WTC11 (cell line): ENCODE measurements at regions not wholly inside any gene's neighbourhood (a gene's known extent, or its start where the extent isn't known, plus 50 kb on each side); places are given as distances from the start of the nearest gene placed in this dataset.

ENCODE experiments used
- ATAC-seq: fragments of 200-7000 bp; cut with Tn5 transposase; 2 replicates; pipeline ENCODE4 v1.10.0; 2021; ENCODE audit warnings: mild to moderate bottlenecking, moderate library complexity
- CTCF ChIA-PET: fragments of 300-600 bp; sonication (Branson Sonifier 250); formaldehyde crosslinking; loops from one replicate; lab custom pipeline; 2021; ENCODE audit warnings: antibody characterized with exemption; lab: Charles Lee
- POLR2A ChIA-PET: fragments of 350-600 bp; sonication (Branson Sonifier 250); formaldehyde crosslinking; loops from one replicate; lab custom pipeline; 2021; ENCODE audit warnings: antibody characterized with exemption; lab: Charles Lee
- DNase-seq: peaks from one replicate; pipeline ENCODE4 v3.0.0; 2021; ENCODE audit warnings: low spot score
- H3K27ac Mint-ChIP-seq: 2 replicates; pipeline ENCODE4 v1.8.0; 2021; ENCODE audit warnings: mixed read lengths
- H3K27me3 Mint-ChIP-seq: 2 replicates; pipeline ENCODE4 v1.8.0; 2021; ENCODE audit warnings: low read depth, mild to moderate bottlenecking, moderate library complexity, mixed read lengths
- H3K36me3 Mint-ChIP-seq: 2 replicates; pipeline ENCODE4 v1.8.0; 2021; ENCODE audit warnings: mixed read lengths
- H3K4me1 Mint-ChIP-seq: 2 replicates; pipeline ENCODE4 v1.8.0; 2022; ENCODE audit warnings: mixed read lengths
- H3K4me3 Mint-ChIP-seq: 2 replicates; pipeline ENCODE4 v1.8.0; 2021; ENCODE audit warnings: mild to moderate bottlenecking, moderate library complexity, mixed read lengths
- H3K9me3 Mint-ChIP-seq: 2 replicates; pipeline ENCODE4 v1.8.0; 2021; ENCODE audit warnings: mixed read lengths
- CBFB ChIP-seq: sonication (generic); formaldehyde crosslinking; IDR thresholded peaks from 2 replicates; pipeline ENCODE4 v1.8.1; 2022; ENCODE audit warnings: mild to moderate bottlenecking, low read depth, missing genetic modification reagents
- E2F5 ChIP-seq: sonication (generic); formaldehyde crosslinking; IDR thresholded peaks from 2 replicates; pipeline ENCODE4 v1.8.1; 2022; ENCODE audit warnings: mild to moderate bottlenecking, moderate library complexity, missing genetic modification reagents
- ESRRA ChIP-seq: sonication (generic); formaldehyde crosslinking; IDR thresholded peaks from 2 replicates; pipeline ENCODE4 v1.8.1; 2022; ENCODE audit warnings: mild to moderate bottlenecking, missing genetic modification reagents, borderline replicate concordance
- ETV6 ChIP-seq: sonication (generic); formaldehyde crosslinking; IDR thresholded peaks from 2 replicates; pipeline ENCODE4 v1.8.1; 2022; ENCODE audit warnings: mild to moderate bottlenecking, missing genetic modification reagents
- FOXP1 ChIP-seq: sonication (generic); formaldehyde crosslinking; IDR thresholded peaks from 2 replicates; pipeline ENCODE4 v1.8.0; 2022; ENCODE audit warnings: missing genetic modification reagents, mild to moderate bottlenecking, moderate library complexity, borderline replicate concordance
- HMGA2 ChIP-seq: fragments of 250-450 bp; sonication (Bioruptor Pico); IDR thresholded peaks from 2 replicates; pipeline ENCODE4 v1.4.0; 2021; ENCODE audit warnings: mild to moderate bottlenecking, moderate library complexity
- HMGXB4 ChIP-seq: sonication (generic); formaldehyde crosslinking; IDR thresholded peaks from 2 replicates; pipeline ENCODE4 v1.8.1; 2023; ENCODE audit warnings: mild to moderate bottlenecking, moderate library complexity, missing genetic modification reagents
- KAT7 ChIP-seq: sonication (generic); formaldehyde crosslinking; IDR thresholded peaks from 2 replicates; pipeline ENCODE4 v1.8.1; 2023; ENCODE audit warnings: missing genetic modification reagents, mild to moderate bottlenecking, borderline replicate concordance
- NFE2L1 ChIP-seq: sonication (generic); formaldehyde crosslinking; IDR thresholded peaks from 2 replicates; pipeline ENCODE4 v1.8.1; 2023; ENCODE audit warnings: missing genetic modification reagents
- NR3C1 ChIP-seq: sonication (generic); formaldehyde crosslinking; conservative IDR thresholded peaks from 2 replicates; pipeline ENCODE4 v1.8.1; 2023; ENCODE audit warnings: low read depth, mild to moderate bottlenecking, missing genetic modification reagents
- OVOL2 ChIP-seq: fragments of 250-450 bp; sonication (Bioruptor Pico); IDR thresholded peaks from 2 replicates; pipeline ENCODE4 v1.9.0; 2021; ENCODE audit warnings: mild to moderate bottlenecking, borderline replicate concordance
- PREB ChIP-seq: sonication (generic); formaldehyde crosslinking; IDR thresholded peaks from 2 replicates; pipeline ENCODE4 v1.8.1; 2022; ENCODE audit warnings: mild to moderate bottlenecking, missing genetic modification reagents, moderate library complexity, borderline replicate concordance
- SOX15 ChIP-seq: fragments of 250-450 bp; sonication (Bioruptor Pico); IDR thresholded peaks from 2 replicates; pipeline ENCODE4 v1.9.0; 2021; ENCODE audit warnings: mild to moderate bottlenecking
- ZNF281 ChIP-seq: sonication (generic); formaldehyde crosslinking; IDR thresholded peaks from 2 replicates; pipeline ENCODE4 v1.8.0; 2023; ENCODE audit warnings: mild to moderate bottlenecking, missing genetic modification reagents
- ZNF317 ChIP-seq: sonication (generic); formaldehyde crosslinking; IDR thresholded peaks from 2 replicates; pipeline ENCODE4 v1.8.1; 2023; ENCODE audit warnings: low read depth, mild to moderate bottlenecking, moderate library complexity, missing genetic modification reagents, borderline replicate concordance
- ZNF416 ChIP-seq: fragments of 250-450 bp; sonication (Bioruptor Pico); IDR thresholded peaks from 2 replicates; pipeline ENCODE4 v1.9.0; 2021; ENCODE audit warnings: mild to moderate bottlenecking, inconsistent platforms
- ZNF532 ChIP-seq: fragments of 250-450 bp; sonication (Bioruptor Pico); IDR thresholded peaks from 2 replicates; pipeline ENCODE4 v1.9.0; 2021; ENCODE audit warnings: mild to moderate bottlenecking, borderline replicate concordance
- ZSCAN18 ChIP-seq: fragments of 250-450 bp; sonication (Bioruptor Pico); IDR thresholded peaks from 2 replicates; pipeline ENCODE4 v2.1.2; 2022; ENCODE audit warnings: mild to moderate bottlenecking, moderate library complexity

- no peak for TF ChIP-seq HMGA2 (CRISPR knock-in tag)
- no peak for TF ChIP-seq NR3C1 (CRISPR knock-in tag)
- TF ChIP-seq PREB: no peak
- no peak for TF ChIP-seq KAT7 (CRISPR knock-in tag)
- no peak for TF ChIP-seq FOXP1 (CRISPR knock-in tag)
- TF ChIP-seq OVOL2 (CRISPR knock-in tag): no peak
- TF ChIP-seq ZNF416: no peak
- TF ChIP-seq CBFB (CRISPR knock-in tag): no peak
- TF ChIP-seq, all 79 proteins: peak for 0
These were observed 232.8 kb downstream of the GJA1 start (continued) for GRCh38 chr6:121668259-121668658.

- Mint-ChIP-seq H3K4me3 (no peak overlapping the region), H3K36me3 (no peaks in the 10 kb centered on the region), H3K27ac (no peak overlapping the region), H3K4me1 (0 out of 2 replicates have a peak, but pooled peaks cover 4% of the 10 kb centered on the region), H3K9me3 (peaks cover 3% of the 10 kb centered on the region; the same call in 1 of the 2 replicates), H3K27me3 (no peaks in the 10 kb centered on the region)
- CTCF ChIA-PET: interaction anchor here (0.6 kb wide), 1 partner anchor 9 kb away, joined by 3 read pairs; no protein-coding TSS in a partner anchor
- TF ChIP-seq E2F5 (CRISPR knock-in tag) (no peak), ZSCAN18 (CRISPR knock-in tag) (no peak), ZNF317 (CRISPR knock-in tag) (no peak), ESRRA (CRISPR knock-in tag) (no peak), NFE2L1 (no peak), ZNF532 (CRISPR knock-in tag) (no peak), ZNF281 (CRISPR knock-in tag) (no peak), SOX15 (CRISPR knock-in tag) (no peak), HMGXB4 (no peak), HMGA2 (CRISPR knock-in tag) (no peak), ETV6 (CRISPR knock-in tag) (no peak)
- POLR2A ChIA-PET: interaction anchor here (0.6 kb wide), 1 partner anchor 24 kb away, joined by 3 read pairs; no protein-coding TSS in a partner anchor
- DNase-seq: no peak
- no peak for ATAC-seq
These were observed 235.1 kb downstream of the GJA1 start for GRCh38 chr6:121670511-121670910.
